GM23248 (cell line): ENCODE measurements at regions not wholly inside any gene's neighbourhood (a gene's known extent, or its start where the extent isn't known, plus 50 kb on each side); places are given as distances from the start of the nearest gene placed in this dataset.
A peak's percentile ranks its signal among the peaks of the same experiment; 100 is the strongest.
"Not testable (repeated sequence)": the region's sequence is repeated elsewhere in the genome, so short reads cannot be mapped to it uniquely, and the experiment has no call there.

Experiments
- DNase-seq: peaks from one replicate; pipeline ENCODE4 v3.0.0-alpha.2; 2015
- H2AFZ ChIP-seq: fragments of 200-600 bp; sonication (generic); 2 replicates; pipeline ENCODE4 v1.6.1; 2016; ENCODE audit warnings: antibody characterized with exemption
- H3F3A ChIP-seq: fragments of 200-600 bp; sonication (generic); 2 replicates; pipeline ENCODE4 v1.6.1; 2016; ENCODE audit warnings: mild to moderate bottlenecking, antibody characterized with exemption, mixed run types; ENCODE audit not compliant: insufficient read depth
- H3K27ac ChIP-seq: fragments of 200-600 bp; sonication (generic); 2 replicates; pipeline ENCODE4 v1.5.1; 2016; ENCODE audit warnings: mild to moderate bottlenecking
- H3K27me3 ChIP-seq: fragments of 200-600 bp; sonication (generic); replicated peaks from 2 replicates; pipeline ENCODE4 v1.6.1; 2016; ENCODE audit warnings: mild to moderate bottlenecking; ENCODE audit not compliant: insufficient read depth
- H3K36me3 ChIP-seq: fragments of 200-600 bp; sonication (generic); 2 replicates; pipeline ENCODE4 v1.6.1; 2016; ENCODE audit warnings: low read depth, mild to moderate bottlenecking
- H3K4me1 ChIP-seq: fragments of 200-600 bp; sonication (generic); 2 replicates; pipeline ENCODE4 v1.6.1; 2016; ENCODE audit warnings: mild to moderate bottlenecking; ENCODE audit not compliant: insufficient read depth
- H3K4me2 ChIP-seq: fragments of 200-600 bp; sonication (generic); one replicate; pipeline ENCODE4 v1.6.1; 2016; ENCODE audit warnings: mild to moderate bottlenecking; ENCODE audit not compliant: unreplicated experiment
- H3K4me3 ChIP-seq: fragments of 200-600 bp; sonication (generic); 2 replicates; pipeline ENCODE4 v1.5.1; 2016; ENCODE audit warnings: mild to moderate bottlenecking
- H3K79me2 ChIP-seq: fragments of 200-600 bp; sonication (generic); 2 replicates; pipeline ENCODE4 v1.6.1; 2016; ENCODE audit warnings: mild to moderate bottlenecking; ENCODE audit not compliant: insufficient read depth
- H3K9ac ChIP-seq: fragments of 200-600 bp; sonication (generic); 2 replicates; pipeline ENCODE4 v1.6.1; 2016; ENCODE audit warnings: mild to moderate bottlenecking
- H3K9me2 ChIP-seq: fragments of 200-600 bp; sonication (generic); 2 replicates; pipeline ENCODE4 v1.6.1; 2016; ENCODE audit warnings: mixed run types, mild to moderate bottlenecking, moderate library complexity; ENCODE audit not compliant: insufficient read depth
- H3K9me3 ChIP-seq: fragments of 200-600 bp; sonication (generic); one replicate; pipeline ENCODE4 v1.6.1; 2017; ENCODE audit warnings: low read depth
- H4K20me1 ChIP-seq: fragments of 200-600 bp; sonication (generic); 2 replicates; pipeline ENCODE4 v1.6.0; 2016; ENCODE audit not compliant: insufficient read depth
- EZH2 ChIP-seq: fragments of 200-600 bp; sonication (generic); IDR thresholded peaks from 2 replicates; pipeline ENCODE4 v1.6.1; 2018; ENCODE audit warnings: antibody characterized with exemption, mild to moderate bottlenecking; ENCODE audit not compliant: insufficient read depth, poor library complexity, severe bottlenecking
- EZH2phosphoT487 ChIP-seq: fragments of 200-600 bp; sonication (generic); IDR thresholded peaks from 2 replicates; pipeline ENCODE4 v1.6.1; 2018; ENCODE audit warnings: antibody characterized with exemption, moderate library complexity, mild to moderate bottlenecking, low read depth; ENCODE audit not compliant: insufficient read depth
- WGBS, 2 experiments: methylation state at CpG; one replicate each; pipeline ENCODE4 v1.1.6; 2015 to 2017; ENCODE audit warnings: low lambda C conversion rate in 2 of 2, low coverage in 1 of 2; ENCODE audit errors: missing lambda C conversion rate in 2 of 2; 5-methylcytosine and 5-hydroxymethylcytosine counted together
- in situ Hi-C: fragments of 300-500 bp; cut with MboI; formaldehyde crosslinking; loops from 2 replicates; pipeline ENCODE4 v1.15.0; 2020

DNA sequence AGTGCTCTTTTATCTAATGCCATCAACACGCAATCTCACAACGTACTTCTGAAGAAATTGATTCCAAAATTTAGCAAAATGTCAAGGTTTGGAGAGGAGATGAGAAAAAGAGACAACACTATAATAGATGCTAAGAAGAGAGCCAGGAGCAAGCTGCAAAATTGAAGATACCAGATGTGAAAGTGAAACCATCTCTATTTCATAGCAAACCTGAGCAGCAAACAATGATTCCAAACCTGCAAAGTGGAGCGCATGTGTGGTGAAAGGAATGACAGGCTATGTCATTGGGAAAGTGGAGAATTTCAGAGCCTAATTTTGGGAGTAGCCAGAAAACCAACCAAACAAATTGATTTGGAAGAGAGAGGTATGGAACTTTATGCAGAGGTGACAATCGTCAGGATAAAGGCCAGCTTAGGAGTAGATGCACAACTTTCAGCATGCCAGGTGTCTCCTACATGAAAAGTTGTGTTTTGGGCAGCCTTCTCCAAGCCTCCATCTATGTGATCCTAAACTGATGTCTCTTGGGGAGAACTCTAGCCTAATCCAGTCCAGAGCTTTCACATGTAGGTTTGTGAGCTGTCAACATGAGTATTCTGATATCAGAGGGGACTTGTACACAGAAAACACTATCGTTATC lies 158.4 kb upstream of the FNDC3A start:
- 91% methylated on average over 5 of the region's 5 CpGs for WGBS, 2 experiments
- Histone ChIP-seq H3K4me1 (peaks cover 17% of the 10 kb centered on the region), H2AFZ (no peak overlapping the region), H3K27me3 (no peaks in the 10 kb centered on the region), H3K4me3 (no peak overlapping the region), H3K27ac (no peak overlapping the region), H3K4me2 (no peak overlapping the region), H3K9me2 (no peaks in the 10 kb centered on the region), H4K20me1 (no peaks in the 10 kb centered on the region), H3K9ac (no peak overlapping the region), H3F3A (peaks cover 20% of the 10 kb centered on the region), H3K36me3 (no peaks in the 10 kb centered on the region), H3K9me3 (no peaks in the 10 kb centered on the region), H3K79me2 (no peaks in the 10 kb centered on the region)
- TF ChIP-seq EZH2 = no peak
- TF ChIP-seq EZH2phosphoT487 = no peak
- in situ Hi-C loops = no loop called here
- no peak for DNase-seq

DNA sequence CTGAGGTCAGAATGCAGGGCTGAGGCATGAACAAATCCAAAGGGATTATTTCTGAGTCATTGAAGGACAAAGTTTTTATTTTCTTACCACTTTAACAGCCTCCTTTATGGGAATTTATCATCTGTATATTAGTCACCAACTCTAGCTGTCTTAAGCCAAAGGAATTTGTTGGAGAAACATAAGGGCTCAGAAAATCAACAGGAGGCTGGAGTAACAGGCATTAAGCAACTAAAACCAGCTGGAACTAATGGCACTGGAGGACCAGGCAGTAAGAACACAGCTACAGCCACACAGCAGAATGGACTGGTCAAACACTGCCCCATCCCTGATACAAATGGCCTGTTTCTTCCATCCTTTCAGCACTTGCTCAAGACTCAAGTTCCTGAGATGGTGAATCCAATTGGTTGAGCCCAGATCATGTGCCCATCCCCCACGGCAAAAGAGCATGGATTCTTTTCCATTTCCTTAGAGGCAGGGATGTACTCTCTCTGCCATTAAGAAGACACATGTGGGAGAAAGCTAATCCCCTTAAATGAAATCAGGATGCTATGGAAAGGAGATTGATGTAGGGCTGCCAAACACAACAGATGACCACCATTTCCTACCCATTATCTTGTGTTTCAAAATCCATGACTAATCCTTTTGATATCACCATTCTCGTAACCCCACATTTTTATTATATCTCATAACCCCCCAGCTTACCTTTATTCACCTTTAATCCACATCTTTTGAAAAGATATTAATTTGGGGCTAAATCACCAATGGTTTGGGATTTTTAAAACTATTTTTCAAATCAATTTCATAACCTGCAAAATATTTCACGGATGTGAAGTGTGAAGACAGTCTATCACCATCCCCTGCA lies 157.0 kb upstream of the FNDC3A start:
- DNase-seq = peak; percentile 92
- 37 to 40% methylated on average over 3 of the region's 3 CpGs for WGBS, 2 experiments
- in situ Hi-C loops = no loop called here
- Histone ChIP-seq H3K4me1 (peaks cover 17% of the 10 kb centered on the region), H2AFZ (no peak overlapping the region), H3K27me3 (no peaks in the 10 kb centered on the region), H3F3A (peaks cover 20% of the 10 kb centered on the region), H3K4me2 (peak overlapping the region; percentile 34), H3K27ac (peak overlapping the region; percentile 17; the same call in 1 of the 2 replicates), H3K79me2 (no peaks in the 10 kb centered on the region), H3K9me2 (no peaks in the 10 kb centered on the region), H3K36me3 (no peaks in the 10 kb centered on the region), H3K9me3 (no peaks in the 10 kb centered on the region), H3K4me3 (no peak overlapping the region), H3K9ac (no peak overlapping the region), H4K20me1 (no peaks in the 10 kb centered on the region)
- TF ChIP-seq EZH2 = no peak
- no peak for TF ChIP-seq EZH2phosphoT487

DNA sequence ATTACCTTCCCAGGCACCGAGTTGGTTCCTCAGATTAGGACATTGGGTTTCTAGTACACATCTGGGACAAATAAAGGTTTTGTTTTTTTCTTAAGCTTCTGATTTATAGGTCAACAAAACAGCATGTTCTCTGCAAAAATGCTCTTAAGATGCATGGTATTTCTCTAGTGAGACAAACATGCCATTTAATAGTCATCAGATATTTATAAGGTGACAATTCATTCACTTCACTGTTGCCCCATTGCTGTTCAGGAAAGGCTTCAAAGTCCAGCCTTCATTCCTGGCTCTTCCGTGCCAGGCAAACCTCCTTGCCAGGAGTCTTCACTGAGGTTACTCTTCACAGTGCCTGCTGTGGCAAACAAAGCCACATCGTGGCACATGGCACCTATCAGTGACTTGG lies 156.3 kb upstream of the FNDC3A start:
- Histone ChIP-seq H2AFZ (no peak overlapping the region), H4K20me1 (no peaks in the 10 kb centered on the region), H3K4me2 (peak overlapping the region; percentile 34), H3K9ac (no peak overlapping the region), H3K27ac (no peak overlapping the region), H3K36me3 (no peaks in the 10 kb centered on the region), H3K4me1 (peaks cover 17% of the 10 kb centered on the region), H3K9me2 (no peaks in the 10 kb centered on the region), H3K9me3 (no peaks in the 10 kb centered on the region), H3F3A (peaks cover 20% of the 10 kb centered on the region), H3K4me3 (no peak overlapping the region), H3K27me3 (no peaks in the 10 kb centered on the region), H3K79me2 (no peaks in the 10 kb centered on the region)
- DNase-seq = peak; percentile 15
- TF ChIP-seq EZH2 = no peak
- TF ChIP-seq EZH2phosphoT487 = no peak
- 12% methylated on average over 3 of the region's 3 CpGs for WGBS, 2 experiments
- in situ Hi-C loops = no loop called here

DNA sequence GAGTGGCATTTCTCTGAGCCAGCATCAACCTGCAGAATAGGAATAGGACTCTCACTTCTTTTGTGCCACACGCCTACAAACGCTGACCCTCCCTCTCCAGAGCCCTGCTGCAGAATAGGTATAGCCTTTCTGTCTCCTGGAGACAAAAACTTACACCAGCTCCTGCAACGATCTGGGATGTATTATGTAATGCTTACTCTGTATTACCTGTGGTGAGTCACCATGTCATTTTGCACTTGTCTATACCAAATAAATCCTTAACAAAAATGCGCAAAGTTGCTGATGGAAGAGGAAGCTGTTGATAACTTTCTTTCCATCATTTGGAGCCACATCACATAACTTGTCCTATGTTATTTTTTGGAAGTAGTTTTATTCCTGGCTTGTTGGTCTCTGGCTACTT lies 155.8 kb upstream of the FNDC3A start:
- H3K4me3 ChIP-seq = no peak overlapping the region
- H2AFZ ChIP-seq = no peak overlapping the region
- no peaks in the 10 kb centered on the region for H3K36me3 ChIP-seq
- H3K4me2 ChIP-seq = no peak overlapping the region
- H3F3A ChIP-seq = peaks cover 20% of the 10 kb centered on the region
- H3K4me1 ChIP-seq = peaks cover 17% of the 10 kb centered on the region
- TF ChIP-seq EZH2 (no peak), EZH2phosphoT487 (no peak)
- 74 to 75% methylated on average over 4 of the region's 4 CpGs for WGBS, 2 experiments
- no peak overlapping the region for H3K9ac ChIP-seq
- DNase-seq = no peak
- no peak overlapping the region for H3K27ac ChIP-seq
- in situ Hi-C loops = no loop called here
- H4K20me1 ChIP-seq = no peaks in the 10 kb centered on the region
- H3K79me2 ChIP-seq = no peaks in the 10 kb centered on the region
- no peaks in the 10 kb centered on the region for H3K9me3 ChIP-seq
- no peaks in the 10 kb centered on the region for H3K9me2 ChIP-seq
- no peaks in the 10 kb centered on the region for H3K27me3 ChIP-seq

DNA sequence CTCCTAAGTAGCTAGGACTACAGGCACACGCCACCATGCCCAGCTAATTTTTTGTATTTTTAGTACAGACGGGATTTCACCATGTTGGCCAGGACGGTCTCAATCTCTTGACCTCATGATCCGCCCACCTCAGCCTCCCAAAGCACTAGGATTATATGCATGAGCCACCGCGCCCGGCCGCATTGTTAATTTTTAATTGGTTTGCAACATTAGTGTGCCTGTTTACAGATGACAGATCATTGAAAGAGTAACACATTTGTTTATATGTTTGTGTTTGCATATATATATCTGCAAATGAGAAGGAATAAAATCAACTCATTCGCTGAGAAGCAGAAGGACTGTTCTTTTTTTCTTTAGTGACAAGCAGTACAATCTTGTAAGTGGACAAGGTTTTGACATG lies 152.2 kb upstream of the FNDC3A start:
- H3K9me3 ChIP-seq, H3K27ac ChIP-seq, H3K36me3 ChIP-seq, H2AFZ ChIP-seq, H3K9me2 ChIP-seq, DNase-seq, H3K4me3 ChIP-seq, H3K9ac ChIP-seq, in situ Hi-C loops, H3K79me2 ChIP-seq, H3K4me2 ChIP-seq, H3F3A ChIP-seq, H4K20me1 ChIP-seq, H3K27me3 ChIP-seq: not testable (repeated sequence)
- WGBS, 2 experiments = 91 to 97% methylated on average over 9 of the region's 9 CpGs
- peaks cover 11% of the 10 kb centered on the region for H3K4me1 ChIP-seq
